Cardiac fibroblast (primary cell): ENCODE measurements at regions not wholly inside any gene's neighbourhood (a gene's known extent, or its start where the extent isn't known, plus 50 kb on each side); places are given as distances from the start of the nearest gene placed in this dataset.
A peak's percentile ranks its signal among the peaks of the same experiment; 100 is the strongest.

ENCODE experiments used
- DNase-seq, 2 donors: peaks; one replicate each; pipeline versions ENCODE4 v3.0.0 to v3.0.0-alpha.2; 2010; ENCODE audit warnings: low read depth in 2 of 2
- H3K4me3 ChIP-seq, 2 donors: replicated peaks in 1 of 2; 1 replicate in 1 of 2; 2 replicates in 1 of 2; pipeline ENCODE4 v1.5.1; 2011; ENCODE audit warnings: low read depth in 2 of 2, low read length in 2 of 2, mild to moderate bottlenecking in 2 of 2, moderate library complexity in 1 of 2
- CTCF ChIP-seq: IDR thresholded peaks from one replicate; pipeline ENCODE4 v1.5.1; 2011; ENCODE audit warnings: low read depth, mild to moderate bottlenecking, low read length, inconsistent platforms

GRCh38 chr13:32828711-32829110, 187.5 kb upstream of the KL start:
- DNase-seq: no peak
- no peak for TF ChIP-seq CTCF

GRCh38 chr13:32829269-32829668, 187.0 kb upstream of the KL start:
- H3K4me3 ChIP-seq: no peak overlapping the region
- peak in 1 of 2 donors; percentile 10 for DNase-seq
- no peak for TF ChIP-seq CTCF

More at GRCh38 chr13:32828711-32829110, 187.5 kb upstream of the KL start:
- no peak overlapping the region for H3K4me3 ChIP-seq

- peak; percentile 9 to 48 for DNase-seq
- H3K4me3 ChIP-seq: no peak overlapping the region
- no peak for TF ChIP-seq CTCF
Measured at GRCh38 chr13:32829676-32830335, 186.4 kb upstream of the KL start.

- H3K4me3 ChIP-seq: no peak overlapping the region
- no peak for TF ChIP-seq CTCF
- DNase-seq: no peak
Measured at GRCh38 chr13:32830336-32831031, 185.7 kb upstream of the KL start.

GRCh38 chr13:32837307-32837972, 178.8 kb upstream of the KL start:
- no peak overlapping the region for H3K4me3 ChIP-seq
- DNase-seq: no peak
- no peak for TF ChIP-seq CTCF

- TF ChIP-seq CTCF: no peak
- no peak for DNase-seq
- no peak overlapping the region for H3K4me3 ChIP-seq
Measured at GRCh38 chr13:32837973-32838927, 178.0 kb upstream of the KL start.
